ENCODE measurements at regions not wholly inside any gene's neighbourhood (a gene's known extent, or its start where the extent isn't known, plus 50 kb on each side); places are given as distances from the start of the nearest gene placed in this dataset.
"Not testable (repeated sequence)": the region's sequence is repeated elsewhere in the genome, so short reads cannot be mapped to it uniquely, and the experiment has no call there.

GRCh38 chr5:62812621-62813255, 234.1 kb downstream of the LRRC70 start:
- H3K4me1 ChIP-seq (ENCODE audit: control insufficient read depth, insufficient read depth, low read length) = no peaks in the 10 kb centered on the region
- H3K27me3 ChIP-seq (ENCODE audit: control insufficient read depth, insufficient read depth, low read length) = no peaks in the 10 kb centered on the region
- H3K4me3 ChIP-seq (ENCODE audit: low read length) = no peak overlapping the region
- H3K36me3 ChIP-seq (ENCODE audit: control insufficient read depth, insufficient read depth, low read length) = no peaks in the 10 kb centered on the region
- WGBS (ENCODE audit: insufficient coverage, low lambda C conversion rate) = 37% methylated on average over 3 of the region's 6 CpGs
- no peak for DNase-seq
- H3K27ac ChIP-seq (ENCODE audit: low read length) = no peak overlapping the region
- H3K9me3 ChIP-seq (ENCODE audit: control insufficient read depth, low read depth, low read length) = no peaks in the 10 kb centered on the region

GRCh38 chr5:62804819-62805218, 226.2 kb downstream of the LRRC70 start:
- WGBS (ENCODE audit: insufficient coverage, low lambda C conversion rate) = no CpG with 5 or more reads among the region's 13 CpGs
- H3K9me3 ChIP-seq (ENCODE audit: control insufficient read depth, low read depth, low read length); H3K36me3 ChIP-seq (ENCODE audit: control insufficient read depth, insufficient read depth, low read length); H3K4me3 ChIP-seq (ENCODE audit: low read length); H3K4me1 ChIP-seq (ENCODE audit: control insufficient read depth, insufficient read depth, low read length); H3K27ac ChIP-seq (ENCODE audit: low read length); DNase-seq; H3K27me3 ChIP-seq (ENCODE audit: control insufficient read depth, insufficient read depth, low read length): not testable (repeated sequence)

- Histone ChIP-seq H3K9me3 (ENCODE audit: control insufficient read depth, low read depth, low read length) (no peaks in the 10 kb centered on the region), H3K27me3 (ENCODE audit: control insufficient read depth, insufficient read depth, low read length) (no peaks in the 10 kb centered on the region), H3K4me3 (ENCODE audit: low read length) (no peak overlapping the region), H3K4me1 (ENCODE audit: control insufficient read depth, insufficient read depth, low read length) (no peaks in the 10 kb centered on the region), H3K27ac (ENCODE audit: low read length) (no peak overlapping the region), H3K36me3 (ENCODE audit: control insufficient read depth, insufficient read depth, low read length) (no peaks in the 10 kb centered on the region)
- DNase-seq = no peak
These were observed 217.3 kb downstream of the LRRC70 start for GRCh38 chr5:62795926-62796325.

- no peak overlapping the region for H3K27ac ChIP-seq (ENCODE audit: low read length)
- H3K27me3 ChIP-seq (ENCODE audit: control insufficient read depth, insufficient read depth, low read length) = no peaks in the 10 kb centered on the region
- no peak for DNase-seq
- WGBS (ENCODE audit: insufficient coverage, low lambda C conversion rate) = no CpG with 5 or more reads among the region's 4 CpGs
- H3K4me1 ChIP-seq (ENCODE audit: control insufficient read depth, insufficient read depth, low read length) = no peaks in the 10 kb centered on the region
- no peaks in the 10 kb centered on the region for H3K36me3 ChIP-seq (ENCODE audit: control insufficient read depth, insufficient read depth, low read length)
- no peaks in the 10 kb centered on the region for H3K9me3 ChIP-seq (ENCODE audit: control insufficient read depth, low read depth, low read length)
- H3K4me3 ChIP-seq (ENCODE audit: low read length) = no peak overlapping the region
These were observed 215.8 kb downstream of the LRRC70 start for GRCh38 chr5:62794456-62794855.

GRCh38 chr5:62791059-62791458, 212.4 kb downstream of the LRRC70 start:
- no peaks in the 10 kb centered on the region for H3K4me1 ChIP-seq (ENCODE audit: control insufficient read depth, insufficient read depth, low read length)
- no CpG with 5 or more reads among the region's 2 CpGs for WGBS (ENCODE audit: insufficient coverage, low lambda C conversion rate)
- H3K27me3 ChIP-seq (ENCODE audit: control insufficient read depth, insufficient read depth, low read length) = no peaks in the 10 kb centered on the region
- H3K4me3 ChIP-seq (ENCODE audit: low read length) = no peak overlapping the region
- H3K9me3 ChIP-seq (ENCODE audit: control insufficient read depth, low read depth, low read length) = no peaks in the 10 kb centered on the region
- H3K36me3 ChIP-seq (ENCODE audit: control insufficient read depth, insufficient read depth, low read length) = no peaks in the 10 kb centered on the region
- H3K27ac ChIP-seq (ENCODE audit: low read length) = no peak overlapping the region
- no peak for DNase-seq

- WGBS (ENCODE audit: insufficient coverage, low lambda C conversion rate) = no CpG with 5 or more reads among the region's 1 CpG
- no peak for DNase-seq
- Histone ChIP-seq H3K36me3 (ENCODE audit: control insufficient read depth, insufficient read depth, low read length) (no peaks in the 10 kb centered on the region), H3K4me1 (ENCODE audit: control insufficient read depth, insufficient read depth, low read length) (no peaks in the 10 kb centered on the region), H3K9me3 (ENCODE audit: control insufficient read depth, low read depth, low read length) (no peaks in the 10 kb centered on the region), H3K27ac (ENCODE audit: low read length) (no peak overlapping the region), H3K4me3 (ENCODE audit: low read length) (no peak overlapping the region), H3K27me3 (ENCODE audit: control insufficient read depth, insufficient read depth, low read length) (no peaks in the 10 kb centered on the region)
These were observed 211.7 kb downstream of the LRRC70 start for GRCh38 chr5:62790348-62790747.

DNA sequence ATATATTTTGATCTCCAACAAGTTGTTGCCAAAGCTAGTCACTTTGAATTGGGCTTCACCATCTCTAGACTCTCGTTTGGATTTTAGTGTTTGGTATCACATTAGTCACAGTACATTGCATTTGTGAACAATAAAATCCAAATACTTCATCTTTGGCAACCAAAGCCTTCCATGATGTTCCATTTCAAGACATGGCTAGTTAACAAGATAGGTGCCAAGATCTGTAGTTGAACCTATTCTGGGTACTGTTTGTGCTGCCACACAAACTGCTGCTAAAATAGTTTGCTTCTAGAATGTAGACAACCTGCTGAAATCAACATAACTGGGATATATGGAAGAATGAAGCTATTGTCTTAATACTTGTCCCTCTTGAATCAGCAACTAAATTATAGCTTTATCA, 207.5 kb downstream of the LRRC70 start:
- Histone ChIP-seq H3K27ac (ENCODE audit: low read length) (no peak overlapping the region), H3K4me3 (ENCODE audit: low read length) (no peak overlapping the region), H3K36me3 (ENCODE audit: control insufficient read depth, insufficient read depth, low read length) (no peaks in the 10 kb centered on the region), H3K4me1 (ENCODE audit: control insufficient read depth, insufficient read depth, low read length) (no peaks in the 10 kb centered on the region), H3K27me3 (ENCODE audit: control insufficient read depth, insufficient read depth, low read length) (no peaks in the 10 kb centered on the region), H3K9me3 (ENCODE audit: control insufficient read depth, low read depth, low read length) (no peaks in the 10 kb centered on the region)
- no peak for DNase-seq
- no CpG with 5 or more reads among the region's 1 CpG for WGBS (ENCODE audit: insufficient coverage, low lambda C conversion rate)

- H3K9me3 ChIP-seq (ENCODE audit: control insufficient read depth, low read depth, low read length) = no peaks in the 10 kb centered on the region
- no peak overlapping the region for H3K27ac ChIP-seq (ENCODE audit: low read length)
- H3K4me1 ChIP-seq (ENCODE audit: control insufficient read depth, insufficient read depth, low read length) = no peaks in the 10 kb centered on the region
- no peaks in the 10 kb centered on the region for H3K27me3 ChIP-seq (ENCODE audit: control insufficient read depth, insufficient read depth, low read length)
- DNase-seq = no peak
- no CpG with 5 or more reads among the region's 6 CpGs for WGBS (ENCODE audit: insufficient coverage, low lambda C conversion rate)
- H3K4me3 ChIP-seq (ENCODE audit: low read length) = no peak overlapping the region
- no peaks in the 10 kb centered on the region for H3K36me3 ChIP-seq (ENCODE audit: control insufficient read depth, insufficient read depth, low read length)
These were observed 207.0 kb downstream of the LRRC70 start for GRCh38 chr5:62785588-62785987.

DNA sequence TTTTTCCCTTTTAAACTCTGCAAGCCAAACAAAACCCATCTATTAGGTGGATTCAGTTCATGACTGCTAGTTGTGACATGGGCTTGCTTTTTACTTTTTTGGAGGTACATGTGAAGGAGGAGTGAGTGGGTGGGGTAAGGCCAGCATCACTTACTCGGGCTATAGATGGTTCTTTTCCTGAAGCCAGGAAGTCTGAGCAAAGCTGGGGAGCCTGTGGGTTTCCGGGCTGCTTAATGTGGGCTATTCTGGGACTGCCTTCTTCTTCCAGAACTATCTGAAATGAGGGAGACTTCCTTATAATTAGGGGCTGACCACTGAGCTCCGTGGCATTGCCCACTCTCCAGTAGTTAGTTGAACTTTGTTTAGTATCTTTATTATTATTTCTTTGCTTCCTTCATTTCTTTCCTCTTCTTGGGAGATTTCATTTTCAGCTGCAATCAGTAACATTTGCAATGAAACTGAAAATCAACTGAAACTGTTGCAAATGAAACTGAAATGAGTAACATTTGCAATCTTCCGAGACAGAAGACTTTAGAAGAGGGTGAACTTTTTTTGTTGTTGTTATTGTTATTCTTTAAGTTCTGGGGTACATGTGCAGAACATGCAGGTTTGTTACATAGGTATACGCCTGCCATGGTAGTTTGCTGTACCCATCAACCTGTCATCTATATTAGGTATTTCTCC, 204.9 kb downstream of the LRRC70 start:
- Histone ChIP-seq H3K36me3 (ENCODE audit: control insufficient read depth, insufficient read depth, low read length) (no peaks in the 10 kb centered on the region), H3K27me3 (ENCODE audit: control insufficient read depth, insufficient read depth, low read length) (no peaks in the 10 kb centered on the region), H3K9me3 (ENCODE audit: control insufficient read depth, low read depth, low read length) (no peaks in the 10 kb centered on the region), H3K4me1 (ENCODE audit: control insufficient read depth, insufficient read depth, low read length) (no peaks in the 10 kb centered on the region), H3K27ac (ENCODE audit: low read length) (no peak overlapping the region), H3K4me3 (ENCODE audit: low read length) (no peak overlapping the region)
- 50% methylated on average over 1 of the region's 5 CpGs for WGBS (ENCODE audit: insufficient coverage, low lambda C conversion rate)
- no peak for DNase-seq

GRCh38 chr5:62780888-62781287, 202.3 kb downstream of the LRRC70 start:
- Histone ChIP-seq H3K4me1 (ENCODE audit: control insufficient read depth, insufficient read depth, low read length) (no peaks in the 10 kb centered on the region), H3K4me3 (ENCODE audit: low read length) (no peak overlapping the region), H3K27ac (ENCODE audit: low read length) (no peak overlapping the region), H3K36me3 (ENCODE audit: control insufficient read depth, insufficient read depth, low read length) (no peaks in the 10 kb centered on the region), H3K27me3 (ENCODE audit: control insufficient read depth, insufficient read depth, low read length) (no peaks in the 10 kb centered on the region), H3K9me3 (ENCODE audit: control insufficient read depth, low read depth, low read length) (no peaks in the 10 kb centered on the region)
- no peak for DNase-seq
- WGBS (ENCODE audit: insufficient coverage, low lambda C conversion rate) = 80% methylated on average over 1 of the region's 7 CpGs

DNA sequence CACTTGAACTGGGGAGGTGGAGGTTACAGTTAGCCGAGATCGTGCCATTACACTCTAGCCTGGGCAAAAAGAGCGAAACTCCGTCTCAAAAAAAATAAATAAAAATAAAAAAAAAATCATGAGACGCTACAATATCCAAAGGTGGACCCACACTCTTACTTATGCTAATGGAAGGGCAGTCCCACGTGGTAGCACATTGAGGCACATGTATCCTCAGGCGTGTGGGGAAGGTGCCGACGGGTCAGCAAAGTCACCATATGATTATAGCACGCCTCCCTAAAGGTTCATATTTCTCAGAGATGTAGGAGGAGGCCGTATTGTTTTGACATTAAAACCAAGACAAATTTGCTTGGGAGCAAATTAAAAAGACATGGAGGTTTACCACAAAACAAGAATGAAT, 201.6 kb downstream of the LRRC70 start:
- Histone ChIP-seq H3K27me3 (ENCODE audit: control insufficient read depth, insufficient read depth, low read length) (no peaks in the 10 kb centered on the region), H3K4me3 (ENCODE audit: low read length) (no peak overlapping the region), H3K9me3 (ENCODE audit: control insufficient read depth, low read depth, low read length) (no peaks in the 10 kb centered on the region), H3K27ac (ENCODE audit: low read length) (no peak overlapping the region), H3K4me1 (ENCODE audit: control insufficient read depth, insufficient read depth, low read length) (no peaks in the 10 kb centered on the region), H3K36me3 (ENCODE audit: control insufficient read depth, insufficient read depth, low read length) (no peaks in the 10 kb centered on the region)
- no peak for DNase-seq
- WGBS (ENCODE audit: insufficient coverage, low lambda C conversion rate) = 96% methylated on average over 5 of the region's 11 CpGs

Data from large intestine (tissue), 3 donors.